ENCODE measurements at regions not wholly inside any gene's neighbourhood (a gene's known extent, or its start where the extent isn't known, plus 50 kb on each side); places are given as distances from the start of the nearest gene placed in this dataset.

DNA sequence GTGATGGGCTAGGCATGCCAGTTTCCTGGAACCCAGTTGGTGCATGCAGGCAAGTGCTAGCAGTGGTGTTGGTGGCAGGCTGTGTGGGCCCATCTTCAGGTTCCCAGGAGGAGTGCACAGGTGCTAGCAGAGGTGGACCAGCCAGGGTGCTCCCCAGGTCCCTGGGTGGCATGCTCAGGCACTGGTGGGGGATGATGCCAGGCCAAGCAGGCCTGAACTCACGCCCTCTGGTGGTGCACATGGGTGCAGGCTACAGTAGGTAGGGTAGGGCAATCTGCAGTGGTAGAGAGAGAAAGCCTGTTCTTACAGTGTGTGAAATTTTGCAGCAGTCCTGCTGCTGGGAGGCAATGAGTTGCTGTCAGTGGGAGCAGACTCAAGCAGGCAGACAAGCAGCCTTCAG is 1651.8 kb downstream of the DPP10 start:
- no peak for TF ChIP-seq ZNF423 (tag by site-specific recombination; IDR thresholded peaks at IDR 0.05)
- TF ChIP-seq, protein P1, sequence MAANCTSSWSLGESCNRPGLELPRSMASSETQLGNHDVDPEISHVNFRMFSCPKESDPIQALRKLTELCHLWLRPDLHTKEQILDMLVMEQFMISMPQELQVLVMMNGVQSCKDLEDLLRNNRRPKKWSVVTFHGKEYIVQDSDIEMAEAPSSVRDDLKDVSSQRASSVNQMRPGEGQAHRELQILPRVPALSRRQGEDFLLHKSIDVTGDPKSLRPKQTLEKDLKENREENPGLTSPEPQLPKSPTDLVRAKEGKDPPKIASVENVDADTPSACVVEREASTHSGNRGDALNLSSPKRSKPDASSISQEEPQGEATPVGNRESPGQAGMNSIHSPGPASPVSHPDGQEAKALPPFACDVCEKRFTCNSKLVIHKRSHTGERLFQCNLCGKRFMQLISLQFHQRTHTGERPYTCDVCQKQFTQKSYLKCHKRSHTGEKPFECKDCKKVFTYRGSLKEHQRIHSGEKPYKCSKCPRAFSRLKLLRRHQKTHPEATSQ (tag by site-specific recombination; IDR thresholded peaks at IDR 0.05): no peak
- TF ChIP-seq ZNF324 (tag by site-specific recombination; IDR thresholded peaks at IDR 0.05): no peak
- TF ChIP-seq, protein P2, sequence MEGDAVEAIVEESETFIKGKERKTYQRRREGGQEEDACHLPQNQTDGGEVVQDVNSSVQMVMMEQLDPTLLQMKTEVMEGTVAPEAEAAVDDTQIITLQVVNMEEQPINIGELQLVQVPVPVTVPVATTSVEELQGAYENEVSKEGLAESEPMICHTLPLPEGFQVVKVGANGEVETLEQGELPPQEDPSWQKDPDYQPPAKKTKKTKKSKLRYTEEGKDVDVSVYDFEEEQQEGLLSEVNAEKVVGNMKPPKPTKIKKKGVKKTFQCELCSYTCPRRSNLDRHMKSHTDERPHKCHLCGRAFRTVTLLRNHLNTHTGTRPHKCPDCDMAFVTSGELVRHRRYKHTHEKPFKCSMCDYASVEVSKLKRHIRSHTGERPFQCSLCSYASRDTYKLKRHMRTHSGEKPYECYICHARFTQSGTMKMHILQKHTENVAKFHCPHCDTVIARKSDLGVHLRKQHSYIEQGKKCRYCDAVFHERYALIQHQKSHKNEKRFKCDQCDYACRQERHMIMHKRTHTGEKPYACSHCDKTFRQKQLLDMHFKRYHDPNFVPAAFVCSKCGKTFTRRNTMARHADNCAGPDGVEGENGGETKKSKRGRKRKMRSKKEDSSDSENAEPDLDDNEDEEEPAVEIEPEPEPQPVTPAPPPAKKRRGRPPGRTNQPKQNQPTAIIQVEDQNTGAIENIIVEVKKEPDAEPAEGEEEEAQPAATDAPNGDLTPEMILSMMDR (tag by site-specific recombination; IDR thresholded peaks at IDR 0.05): no peak
- TF ChIP-seq, protein P3, sequence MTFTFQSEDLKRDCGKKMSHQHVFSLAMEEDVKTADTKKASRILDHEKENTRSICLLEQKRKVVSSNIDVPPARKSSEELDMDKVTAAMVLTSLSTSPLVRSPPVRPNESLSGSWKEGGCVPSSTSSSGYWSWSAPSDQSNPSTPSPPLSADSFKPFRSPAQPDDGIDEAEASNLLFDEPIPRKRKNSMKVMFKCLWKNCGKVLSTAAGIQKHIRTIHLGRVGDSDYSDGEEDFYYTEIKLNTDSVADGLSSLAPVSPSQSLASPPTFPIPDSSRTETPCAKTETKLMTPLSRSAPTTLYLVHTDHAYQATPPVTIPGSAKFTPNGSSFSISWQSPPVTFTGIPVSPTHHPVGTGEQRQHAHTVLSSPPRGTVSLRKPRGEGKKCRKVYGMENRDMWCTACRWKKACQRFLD (tag by site-specific recombination; IDR thresholded peaks at IDR 0.05): no peak
- TF ChIP-seq ZNF140 (tag by site-specific recombination; IDR thresholded peaks at IDR 0.05): no peak
- TF ChIP-seq ZNF10 (tag by site-specific recombination; IDR thresholded peaks at IDR 0.05): no peak
- TF ChIP-seq, protein P4, sequence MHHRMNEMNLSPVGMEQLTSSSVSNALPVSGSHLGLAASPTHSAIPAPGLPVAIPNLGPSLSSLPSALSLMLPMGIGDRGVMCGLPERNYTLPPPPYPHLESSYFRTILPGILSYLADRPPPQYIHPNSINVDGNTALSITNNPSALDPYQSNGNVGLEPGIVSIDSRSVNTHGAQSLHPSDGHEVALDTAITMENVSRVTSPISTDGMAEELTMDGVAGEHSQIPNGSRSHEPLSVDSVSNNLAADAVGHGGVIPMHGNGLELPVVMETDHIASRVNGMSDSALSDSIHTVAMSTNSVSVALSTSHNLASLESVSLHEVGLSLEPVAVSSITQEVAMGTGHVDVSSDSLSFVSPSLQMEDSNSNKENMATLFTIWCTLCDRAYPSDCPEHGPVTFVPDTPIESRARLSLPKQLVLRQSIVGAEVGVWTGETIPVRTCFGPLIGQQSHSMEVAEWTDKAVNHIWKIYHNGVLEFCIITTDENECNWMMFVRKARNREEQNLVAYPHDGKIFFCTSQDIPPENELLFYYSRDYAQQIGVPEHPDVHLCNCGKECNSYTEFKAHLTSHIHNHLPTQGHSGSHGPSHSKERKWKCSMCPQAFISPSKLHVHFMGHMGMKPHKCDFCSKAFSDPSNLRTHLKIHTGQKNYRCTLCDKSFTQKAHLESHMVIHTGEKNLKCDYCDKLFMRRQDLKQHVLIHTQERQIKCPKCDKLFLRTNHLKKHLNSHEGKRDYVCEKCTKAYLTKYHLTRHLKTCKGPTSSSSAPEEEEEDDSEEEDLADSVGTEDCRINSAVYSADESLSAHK (tag by site-specific recombination; IDR thresholded peaks at IDR 0.05): no peak

All from HEK293 (cell line).